NCI-H2081 (cell line): ENCODE measurements at regions not wholly inside any gene's neighbourhood (a gene's known extent, or its start where the extent isn't known, plus 50 kb on each side); places are given as distances from the start of the nearest gene placed in this dataset.

Source experiments
- DNase-seq, 2 experiments: peaks; one replicate each; lab custom pipeline; 2025; lab: John Stamatoyannopoulos, UW

GRCh38 chr6:44679438-44680201 lies 292.1 kb downstream of the CDC5L start:
- no peak for DNase-seq

GRCh38 chr6:44680202-44680720 lies 292.8 kb downstream of the CDC5L start:
- DNase-seq = no peak

- no peak for DNase-seq
Observed at GRCh38 chr6:44681761-44682160, 294.3 kb downstream of the CDC5L start.

- DNase-seq = no peak
Observed at GRCh38 chr6:44682280-44682679, 294.8 kb downstream of the CDC5L start.

DNA sequence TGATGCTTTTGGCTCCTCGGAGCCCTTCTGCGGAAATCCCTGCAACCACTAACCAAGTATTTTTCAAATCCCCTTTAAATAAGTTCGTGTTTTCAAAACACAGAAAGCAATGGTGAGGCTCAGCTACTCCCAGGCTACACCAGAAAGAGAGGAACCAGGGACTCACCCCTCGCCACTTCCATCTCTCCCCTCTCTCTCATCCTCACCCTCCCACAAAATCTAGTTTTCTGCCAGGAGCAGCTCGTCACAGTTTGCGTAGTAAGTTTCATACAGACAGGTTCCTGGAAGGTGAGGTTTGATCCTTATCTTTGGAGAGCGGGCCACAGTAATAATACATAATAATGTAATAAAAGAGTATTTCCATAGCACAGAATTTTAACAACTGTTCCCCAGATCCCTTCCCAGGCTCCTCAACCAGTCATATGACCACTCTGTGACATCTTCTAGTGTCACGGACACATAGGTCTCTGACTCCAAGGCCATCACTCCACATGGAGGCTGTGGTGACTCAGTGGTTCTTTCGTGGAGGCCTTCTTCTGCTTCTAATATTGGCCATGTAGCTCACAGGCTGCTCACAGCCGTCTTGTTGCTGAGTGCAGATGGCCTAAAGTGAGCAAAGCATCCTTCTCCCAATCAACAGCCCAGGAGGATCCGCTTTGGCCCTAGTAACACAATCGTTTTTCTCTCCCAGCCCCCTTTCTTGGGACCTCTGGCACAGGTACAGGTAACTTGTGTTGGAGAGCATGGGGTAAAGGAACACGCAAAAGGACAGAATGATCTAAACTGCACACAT lies 295.7 kb downstream of the CDC5L start:
- DNase-seq = no peak

GRCh38 chr6:44685213-44685612 lies 297.7 kb downstream of the CDC5L start:
- no peak for DNase-seq

DNA sequence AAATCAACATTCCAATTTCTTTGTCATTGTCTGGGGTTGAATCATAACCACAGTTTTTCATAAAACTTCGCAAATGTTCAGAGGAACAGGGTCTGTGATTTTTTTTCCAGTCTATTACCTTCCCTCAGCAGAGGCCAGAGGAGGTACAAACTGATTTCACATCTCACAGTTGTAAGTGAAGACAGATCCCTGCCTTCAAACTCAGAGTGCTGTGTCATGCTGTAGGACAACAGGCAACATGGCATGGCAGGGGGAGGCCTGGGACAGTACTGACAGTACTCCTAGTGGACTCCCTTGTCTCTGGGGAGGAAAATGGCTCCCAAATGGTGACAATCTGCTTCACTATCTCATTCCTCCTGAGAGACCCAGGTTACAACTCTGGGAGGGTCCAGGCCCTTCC lies 308.6 kb downstream of the CDC5L start:
- no peak for DNase-seq

DNA sequence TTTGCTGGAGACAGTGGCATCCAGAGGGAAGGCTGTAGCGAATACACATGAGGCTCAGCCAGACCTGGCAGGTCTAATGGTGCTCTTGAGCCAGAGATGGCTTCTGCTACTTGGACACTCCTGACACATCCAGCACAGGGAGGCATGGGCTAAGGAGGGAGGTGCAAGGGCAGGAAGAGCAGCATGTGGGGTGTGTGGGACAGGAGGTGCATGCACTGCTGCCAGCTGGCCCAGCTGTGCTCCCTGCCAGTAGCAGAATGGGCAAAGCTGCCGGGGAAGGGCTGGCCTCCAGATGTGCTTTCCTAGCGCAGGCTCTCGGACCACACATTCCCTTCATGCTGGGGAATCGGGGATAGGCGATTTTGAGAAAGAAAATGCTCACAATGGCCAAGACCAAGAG lies 309.2 kb downstream of the CDC5L start:
- DNase-seq = no peak

DNA sequence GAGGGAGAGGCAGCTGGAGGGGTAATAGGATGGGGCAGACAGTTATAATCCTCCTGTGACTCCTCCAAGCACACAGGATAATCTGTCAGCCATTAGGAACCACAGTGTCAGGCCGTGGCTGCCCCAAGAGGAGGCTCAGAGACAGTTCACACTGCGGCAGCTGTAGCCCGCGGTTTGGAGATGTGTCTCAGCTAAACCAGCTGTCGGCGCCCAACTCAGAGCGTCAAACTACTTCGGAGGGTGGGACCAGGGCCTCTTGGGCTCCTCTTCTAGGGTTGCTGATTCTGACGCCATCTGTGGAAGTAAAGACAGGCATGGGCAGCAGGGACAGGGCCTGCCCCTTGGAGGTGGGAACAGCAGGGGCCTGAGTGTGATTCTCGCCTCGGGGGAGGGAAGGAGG lies 309.8 kb downstream of the CDC5L start:
- DNase-seq = no peak

DNA sequence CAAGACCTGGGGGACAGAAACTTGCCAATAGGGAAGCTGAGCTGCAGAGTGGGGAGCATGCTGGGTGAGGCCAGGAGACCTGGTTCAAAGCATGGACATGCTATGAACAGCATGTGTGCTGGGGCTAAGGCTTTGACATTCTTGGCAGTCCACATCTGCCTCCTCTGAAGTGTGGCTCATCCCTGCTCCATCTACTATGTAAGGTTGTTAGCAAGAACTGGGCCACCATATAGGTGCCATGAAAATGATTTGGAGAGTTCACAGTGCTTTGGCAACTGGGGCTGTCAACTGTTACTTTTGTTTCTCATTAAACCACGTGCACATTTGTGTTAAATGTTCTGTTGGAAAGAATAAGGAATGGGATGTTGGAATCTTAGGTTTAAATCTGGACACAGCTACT lies 311.1 kb downstream of the CDC5L start:
- DNase-seq = no peak

DNA sequence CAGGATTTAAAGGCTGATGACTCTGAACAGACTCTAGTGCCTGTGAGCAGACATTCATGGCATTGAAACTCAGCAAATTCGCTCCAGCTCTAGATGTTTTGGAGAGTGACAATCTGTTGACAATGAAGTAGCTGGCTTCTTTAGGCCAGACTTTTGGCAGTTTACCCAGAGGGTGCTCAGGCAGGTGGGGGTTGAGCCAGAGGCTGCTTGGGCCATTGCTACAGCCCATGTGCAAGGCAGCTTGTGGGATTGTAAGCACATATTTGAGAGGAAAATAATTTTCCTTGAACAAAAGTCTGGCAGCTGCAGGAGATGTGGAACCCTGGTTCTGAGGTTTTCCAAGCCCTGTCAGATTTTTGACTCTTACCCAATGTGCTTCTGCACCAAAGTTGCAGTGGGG lies 311.6 kb downstream of the CDC5L start:
- DNase-seq = no peak

DNA sequence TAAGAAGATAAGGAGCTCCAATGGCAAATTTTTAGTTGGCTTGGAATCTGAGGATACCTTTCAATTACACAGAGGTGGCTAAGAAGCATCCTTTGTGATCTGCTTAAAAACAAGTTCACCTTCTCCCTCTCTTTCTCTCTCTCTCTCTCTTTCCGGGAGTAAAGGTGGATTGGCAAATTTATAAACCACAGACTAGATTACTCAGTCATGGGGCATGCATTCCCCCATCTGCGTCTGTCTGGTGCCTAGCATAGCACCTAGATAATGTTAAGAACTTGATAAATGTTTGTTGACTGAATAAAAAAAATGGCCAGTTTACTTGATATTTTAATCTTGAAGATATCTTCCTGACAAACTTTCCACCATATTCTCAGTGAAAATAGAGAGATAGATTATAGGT lies 312.3 kb downstream of the CDC5L start:
- no peak for DNase-seq

GRCh38 chr6:44700422-44700821 lies 312.9 kb downstream of the CDC5L start:
- DNase-seq = no peak

GRCh38 chr6:44701038-44701636 lies 313.6 kb downstream of the CDC5L start:
- DNase-seq = no peak

GRCh38 chr6:44701637-44702101 lies 314.2 kb downstream of the CDC5L start:
- no peak for DNase-seq

DNA sequence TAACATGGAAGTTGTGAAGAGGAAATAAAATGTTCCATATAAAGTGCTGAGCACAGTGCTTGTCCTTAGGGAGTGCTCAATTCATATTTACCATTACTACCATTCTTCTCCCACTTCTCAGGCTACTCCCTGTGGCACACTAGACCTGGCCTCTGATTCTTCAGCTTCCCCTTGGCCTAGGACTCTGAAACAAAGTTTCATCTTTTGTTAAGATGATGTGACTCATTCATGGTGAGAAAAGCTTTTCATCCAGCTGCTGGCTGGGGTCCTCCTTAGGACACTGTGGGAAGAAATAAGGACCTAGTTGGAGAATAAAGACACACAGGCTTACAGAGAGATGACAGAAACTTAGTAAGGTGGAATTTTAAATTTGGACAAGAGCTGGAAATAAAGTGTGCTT lies 314.8 kb downstream of the CDC5L start:
- no peak for DNase-seq

DNA sequence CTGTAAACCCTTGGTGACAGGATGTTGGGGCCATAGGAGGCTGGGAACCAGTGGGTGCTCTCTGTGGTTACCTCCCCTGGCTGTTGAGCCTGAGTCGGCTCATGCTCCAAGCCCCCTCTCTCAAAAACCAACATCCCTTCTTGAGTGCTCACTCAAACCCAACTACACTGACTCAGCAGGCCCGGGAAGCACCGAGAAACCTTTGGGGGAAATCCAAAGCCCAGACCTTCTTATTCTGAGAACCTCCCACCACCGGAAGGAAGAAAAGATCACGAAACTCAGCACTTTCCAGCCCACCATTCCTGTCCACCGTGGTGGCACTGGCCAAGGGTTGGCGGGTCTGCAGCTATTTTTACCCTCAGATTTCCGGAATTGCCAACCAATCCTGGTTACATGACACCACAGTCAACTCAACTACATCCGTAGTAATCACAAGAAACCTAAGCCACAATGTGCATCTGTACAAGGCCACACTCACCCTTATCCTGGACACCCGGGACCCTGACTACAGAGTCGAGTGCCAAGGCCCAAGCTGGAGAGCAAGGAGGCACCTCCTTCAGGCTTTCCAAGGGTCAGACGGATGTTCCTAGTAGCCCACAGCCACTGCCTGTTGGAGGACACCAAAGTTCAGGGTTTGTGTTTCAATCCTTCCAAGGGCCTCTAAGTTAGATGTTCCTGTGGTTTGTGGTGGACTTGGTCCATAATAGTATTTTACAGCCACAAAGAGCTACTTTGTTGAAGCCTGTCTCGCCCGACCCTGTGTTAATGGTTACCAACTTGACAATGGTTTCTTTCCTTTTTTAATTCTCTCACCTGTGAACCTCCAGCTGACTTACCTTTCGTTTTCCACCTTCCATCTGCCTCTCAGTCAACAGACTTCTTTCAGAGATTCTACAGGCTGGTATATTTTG lies 317.0 kb downstream of the CDC5L start:
- no peak for DNase-seq

- DNase-seq = no peak
Observed at GRCh38 chr6:44705596-44705995, 318.1 kb downstream of the CDC5L start.

- no peak for DNase-seq
Observed at GRCh38 chr6:44706011-44706410, 318.5 kb downstream of the CDC5L start.

DNA sequence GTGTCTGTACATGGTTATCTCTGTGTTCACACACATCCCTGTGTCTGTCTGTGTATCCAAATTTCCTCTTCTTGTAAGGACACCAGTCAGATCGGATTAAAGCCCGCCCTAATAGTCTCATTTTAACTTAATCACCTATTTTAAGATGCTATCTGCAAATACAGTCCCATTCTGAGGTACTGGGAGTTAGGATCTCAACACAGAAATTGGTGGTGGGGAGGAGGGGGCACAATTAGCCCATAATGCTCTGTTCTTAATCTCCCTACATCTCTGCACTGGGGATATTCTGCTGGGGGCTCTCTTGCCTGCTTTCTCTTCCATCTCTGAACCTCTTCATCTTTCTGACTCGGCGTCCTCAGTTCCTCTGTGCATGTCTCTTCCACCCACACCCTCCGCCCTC lies 320.7 kb downstream of the CDC5L start:
- DNase-seq = no peak

DNA sequence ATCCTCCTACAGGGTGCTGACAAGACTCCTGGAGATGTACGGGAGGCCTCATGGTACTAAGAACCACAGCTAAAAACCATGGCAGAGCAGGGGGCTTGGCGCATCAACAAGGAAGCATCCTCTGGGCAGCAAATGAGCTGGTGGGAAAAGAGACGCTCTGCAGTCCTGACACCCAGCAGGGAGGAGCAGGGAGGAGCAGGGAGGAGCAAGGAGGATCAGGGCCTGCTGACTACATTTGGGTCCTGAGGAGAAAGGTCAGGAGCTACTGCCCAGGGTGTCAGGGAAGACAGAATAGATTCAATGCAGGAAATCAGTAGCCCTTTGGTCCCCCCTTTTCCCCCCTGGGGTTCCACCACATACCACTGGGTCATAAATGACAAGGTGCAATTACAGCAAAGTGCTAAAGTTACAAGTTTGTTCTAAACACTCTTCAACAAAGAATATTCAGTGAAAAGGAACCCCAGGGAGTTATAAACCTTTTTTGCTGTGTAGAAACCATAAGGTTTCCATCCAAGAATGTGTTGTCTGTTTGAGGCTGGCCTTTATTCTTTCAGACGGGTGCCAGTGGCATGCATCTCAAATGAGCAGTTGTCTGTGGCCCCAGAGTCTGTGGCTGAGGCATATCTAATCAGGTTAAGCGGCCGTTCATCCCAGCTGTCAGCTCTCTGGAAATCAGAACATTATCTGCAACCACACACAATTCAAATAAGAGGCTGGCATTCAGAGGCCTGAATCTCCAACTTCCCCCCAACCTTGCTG lies 325.0 kb downstream of the CDC5L start:
- DNase-seq = no peak
